ENCODE measurements at regions not wholly inside any gene's neighbourhood (a gene's known extent, or its start where the extent isn't known, plus 50 kb on each side); places are given as distances from the start of the nearest gene placed in this dataset.

- DNase-seq (ENCODE audit: low read depth) = no peak
- TF ChIP-seq CTCF (IDR thresholded peaks at IDR 0.05; ENCODE audit: control insufficient read depth, insufficient read depth, low read depth, low read length, missing control alignments) = no peak
Measured at GRCh38 chr20:39993742-39994141, 695.3 kb downstream of the MAFB start.

GRCh38 chr20:39990692-39991091 lies 698.3 kb downstream of the MAFB start:
- H3K4me3 ChIP-seq (ENCODE audit: control insufficient read depth, low read depth, low read length) = no peak overlapping the region
- no peak for TF ChIP-seq CTCF (IDR thresholded peaks at IDR 0.05; ENCODE audit: control insufficient read depth, insufficient read depth, low read depth, low read length, missing control alignments)
- DNase-seq (ENCODE audit: low read depth) = no peak

More at GRCh38 chr20:39993742-39994141, 695.3 kb downstream of the MAFB start:
- no peak overlapping the region for H3K4me3 ChIP-seq (ENCODE audit: control insufficient read depth, low read depth, low read length)

- H3K4me3 ChIP-seq (ENCODE audit: control insufficient read depth, low read depth, low read length) = no peak overlapping the region
- no peak for TF ChIP-seq CTCF (IDR thresholded peaks at IDR 0.05; ENCODE audit: control insufficient read depth, insufficient read depth, low read depth, low read length, missing control alignments)
- DNase-seq (ENCODE audit: low read depth) = no peak
Measured at GRCh38 chr20:39988991-39989390, 700.0 kb downstream of the MAFB start.

DNA sequence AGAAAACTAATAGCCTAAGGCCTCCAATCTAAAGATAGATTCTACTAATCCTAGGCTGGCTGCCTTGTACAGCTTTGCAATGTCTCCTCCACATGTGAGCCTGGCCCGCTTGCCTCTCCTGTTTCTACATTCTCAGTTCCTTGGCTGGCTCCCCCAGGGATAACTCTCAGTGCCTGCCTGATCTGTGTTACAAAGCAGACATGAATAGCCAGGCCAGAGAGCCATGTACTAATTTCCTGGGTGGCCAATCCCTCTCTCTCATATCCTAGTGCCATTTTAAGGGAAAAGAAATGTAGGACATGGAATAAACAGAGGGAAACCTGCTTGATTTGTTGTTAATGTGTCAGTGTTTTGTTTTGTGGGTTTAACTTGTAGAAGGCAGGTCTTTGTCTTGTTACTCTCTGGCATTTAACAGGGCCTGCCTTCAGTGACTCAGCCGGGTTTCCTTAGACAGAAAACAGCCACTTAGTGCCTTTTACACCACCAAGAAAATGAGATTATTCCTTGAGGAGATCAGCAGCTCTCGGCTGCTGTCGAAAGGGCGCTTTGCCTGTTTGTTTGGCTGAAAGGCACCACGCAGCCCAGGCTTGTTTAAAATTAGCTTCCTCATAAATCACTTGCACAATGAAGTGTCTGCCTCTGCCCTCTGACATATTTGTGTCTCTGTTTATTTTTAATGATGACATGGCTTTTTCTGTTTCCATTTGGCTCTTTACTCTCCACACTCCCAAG lies 702.7 kb downstream of the MAFB start:
- no peak for DNase-seq (ENCODE audit: low read depth)
- no peak overlapping the region for H3K4me3 ChIP-seq (ENCODE audit: control insufficient read depth, low read depth, low read length)
- TF ChIP-seq CTCF (IDR thresholded peaks at IDR 0.05; ENCODE audit: control insufficient read depth, insufficient read depth, low read depth, low read length, missing control alignments) = no peak

GRCh38 chr20:39985271-39985827 lies 703.7 kb downstream of the MAFB start:
- H3K4me3 ChIP-seq (ENCODE audit: control insufficient read depth, low read depth, low read length) = no peak overlapping the region
- DNase-seq (ENCODE audit: low read depth) = no peak
- TF ChIP-seq CTCF (IDR thresholded peaks at IDR 0.05; ENCODE audit: control insufficient read depth, insufficient read depth, low read depth, low read length, missing control alignments) = no peak

DNA sequence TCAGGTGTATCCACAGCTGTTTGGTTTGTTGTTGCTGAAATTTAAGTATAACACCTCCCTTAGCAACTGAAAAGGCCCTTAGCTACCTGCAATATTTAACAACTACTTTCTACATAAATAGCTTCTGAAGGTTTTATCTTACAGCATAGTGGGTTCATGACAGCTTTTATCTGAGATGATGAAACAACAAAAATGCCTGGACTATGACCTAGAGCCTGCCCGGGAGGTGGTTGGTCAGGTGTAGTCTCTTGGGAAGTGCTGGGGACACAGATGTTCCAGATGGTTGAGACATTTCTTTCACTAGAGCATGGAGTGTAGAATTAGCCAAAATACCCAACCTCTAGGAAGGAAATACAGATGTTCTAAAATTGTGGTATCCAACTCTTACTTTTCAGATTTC lies 705.4 kb downstream of the MAFB start:
- TF ChIP-seq CTCF (IDR thresholded peaks at IDR 0.05; ENCODE audit: control insufficient read depth, insufficient read depth, low read depth, low read length, missing control alignments) = no peak
- DNase-seq (ENCODE audit: low read depth) = no peak
- no peak overlapping the region for H3K4me3 ChIP-seq (ENCODE audit: control insufficient read depth, low read depth, low read length)
